DOHH2 (cell line): ENCODE measurements at regions not wholly inside any gene's neighbourhood (a gene's known extent, or its start where the extent isn't known, plus 50 kb on each side); places are given as distances from the start of the nearest gene placed in this dataset.

Experiments used
- H3F3A ChIP-seq: fragments of 200-600 bp; sonication (generic), shearing (Covaris generic); 2 replicates; pipeline ENCODE4 v1.6.0; 2016; ENCODE audit warnings: antibody characterized with exemption, mild to moderate bottlenecking; ENCODE audit not compliant: control insufficient read depth, insufficient read depth
- H3K27ac ChIP-seq: fragments of 200-600 bp; sonication (generic); 2 replicates; pipeline ENCODE4 v1.5.1; 2014; ENCODE audit warnings: low read depth, mild to moderate bottlenecking, low read length, moderate library complexity
- H3K27me3 ChIP-seq: fragments of 200-600 bp; sonication (generic); 2 replicates; pipeline ENCODE4 v1.6.1; 2014; ENCODE audit warnings: mild to moderate bottlenecking, low read length, mixed read lengths; ENCODE audit not compliant: control insufficient read depth
- H3K36me3 ChIP-seq: fragments of 200-600 bp; sonication (generic); 2 replicates; pipeline ENCODE4 v1.6.1; 2014; ENCODE audit warnings: mild to moderate bottlenecking, low read length, moderate library complexity, mixed read lengths; ENCODE audit not compliant: control insufficient read depth
- H3K4me1 ChIP-seq: fragments of 200-600 bp; sonication (generic); 2 replicates; pipeline ENCODE4 v1.6.1; 2014; ENCODE audit warnings: mild to moderate bottlenecking, low read length, mixed read lengths; ENCODE audit not compliant: control insufficient read depth
- H3K4me2 ChIP-seq: fragments of 200-600 bp; sonication (generic); 2 replicates; pipeline ENCODE4 v1.6.0; 2014; ENCODE audit warnings: mild to moderate bottlenecking, low read length, moderate library complexity
- H3K4me3 ChIP-seq: fragments of 200-600 bp; sonication (generic); 2 replicates; pipeline ENCODE4 v1.5.1; 2014; ENCODE audit warnings: mild to moderate bottlenecking, low read length, mixed read lengths
- H3K79me2 ChIP-seq: fragments of 200-600 bp; sonication (generic); 2 replicates; pipeline ENCODE4 v1.6.1; 2014; ENCODE audit warnings: mild to moderate bottlenecking, low read length, mixed read lengths; ENCODE audit not compliant: control insufficient read depth
- H3K9me2 ChIP-seq: fragments of 200-600 bp; sonication (generic); replicated peaks from 2 replicates; pipeline ENCODE4 v1.6.1; 2014; ENCODE audit warnings: mild to moderate bottlenecking, low read length, mixed read lengths; ENCODE audit not compliant: control insufficient read depth
- H3K9me3 ChIP-seq: fragments of 200-600 bp; sonication (generic); 2 replicates; pipeline ENCODE4 v1.6.1; 2014; ENCODE audit warnings: antibody characterized with exemption, low read length, mixed read lengths; ENCODE audit not compliant: control insufficient read depth, insufficient read depth
- H4K20me1 ChIP-seq: fragments of 200-600 bp; sonication (generic); 2 replicates; pipeline ENCODE4 v1.6.0; 2014; ENCODE audit warnings: low read depth, mild to moderate bottlenecking, antibody characterized with exemption, low read length, moderate library complexity; ENCODE audit not compliant: control insufficient read depth, insufficient read depth
- EZH2phosphoT487 ChIP-seq: fragments of 200-600 bp; sonication (generic); IDR thresholded peaks from 2 replicates; pipeline ENCODE4 v1.6.1; 2017; ENCODE audit warnings: borderline replicate concordance, mild to moderate bottlenecking, antibody characterized with exemption, low read length, moderate library complexity, mixed read lengths
- TF ChIP-seq, protein P1 (sequence below): fragments of 200-600 bp; sonication (generic); IDR thresholded peaks from one replicate; pipeline ENCODE4 v1.5.1; 2014; ENCODE audit warnings: antibody characterized with exemption, mild to moderate bottlenecking, low read depth, low read length; ENCODE audit not compliant: poor library complexity, severe bottlenecking

DNA sequence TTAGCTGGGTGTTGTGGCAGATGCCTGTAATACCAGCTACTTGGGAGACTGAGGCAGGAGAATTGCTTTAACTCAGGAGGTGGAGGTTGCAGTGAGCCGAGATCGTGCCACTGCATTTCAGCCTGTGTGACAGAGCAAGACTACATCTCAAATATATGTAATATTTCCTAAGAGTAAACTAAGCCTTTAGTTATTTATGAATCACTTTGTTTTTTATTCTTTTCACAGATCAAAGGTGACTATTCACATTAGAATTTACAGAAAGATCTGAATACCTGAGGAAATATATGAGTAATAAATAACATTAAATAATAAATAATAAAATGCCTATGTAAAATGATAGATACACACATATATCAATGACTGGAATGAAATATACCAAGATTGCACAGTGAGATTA is 630.8 kb upstream of the IMPG1 start:
- TF ChIP-seq, protein P1, sequence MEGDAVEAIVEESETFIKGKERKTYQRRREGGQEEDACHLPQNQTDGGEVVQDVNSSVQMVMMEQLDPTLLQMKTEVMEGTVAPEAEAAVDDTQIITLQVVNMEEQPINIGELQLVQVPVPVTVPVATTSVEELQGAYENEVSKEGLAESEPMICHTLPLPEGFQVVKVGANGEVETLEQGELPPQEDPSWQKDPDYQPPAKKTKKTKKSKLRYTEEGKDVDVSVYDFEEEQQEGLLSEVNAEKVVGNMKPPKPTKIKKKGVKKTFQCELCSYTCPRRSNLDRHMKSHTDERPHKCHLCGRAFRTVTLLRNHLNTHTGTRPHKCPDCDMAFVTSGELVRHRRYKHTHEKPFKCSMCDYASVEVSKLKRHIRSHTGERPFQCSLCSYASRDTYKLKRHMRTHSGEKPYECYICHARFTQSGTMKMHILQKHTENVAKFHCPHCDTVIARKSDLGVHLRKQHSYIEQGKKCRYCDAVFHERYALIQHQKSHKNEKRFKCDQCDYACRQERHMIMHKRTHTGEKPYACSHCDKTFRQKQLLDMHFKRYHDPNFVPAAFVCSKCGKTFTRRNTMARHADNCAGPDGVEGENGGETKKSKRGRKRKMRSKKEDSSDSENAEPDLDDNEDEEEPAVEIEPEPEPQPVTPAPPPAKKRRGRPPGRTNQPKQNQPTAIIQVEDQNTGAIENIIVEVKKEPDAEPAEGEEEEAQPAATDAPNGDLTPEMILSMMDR: no peak
- no peak for TF ChIP-seq EZH2phosphoT487
- no peaks in the 10 kb centered on the region for H3K9me2 ChIP-seq
- H3K4me1 ChIP-seq: no peaks in the 10 kb centered on the region
- H3K27ac ChIP-seq: no peak overlapping the region
- H4K20me1 ChIP-seq: no peaks in the 10 kb centered on the region
- no peaks in the 10 kb centered on the region for H3K79me2 ChIP-seq
- H3K4me2 ChIP-seq: no peak overlapping the region
- H3F3A ChIP-seq: no peaks in the 10 kb centered on the region
- no peaks in the 10 kb centered on the region for H3K27me3 ChIP-seq
- no peaks in the 10 kb centered on the region for H3K36me3 ChIP-seq
- no peaks in the 10 kb centered on the region for H3K9me3 ChIP-seq
- no peak overlapping the region for H3K4me3 ChIP-seq

DNA sequence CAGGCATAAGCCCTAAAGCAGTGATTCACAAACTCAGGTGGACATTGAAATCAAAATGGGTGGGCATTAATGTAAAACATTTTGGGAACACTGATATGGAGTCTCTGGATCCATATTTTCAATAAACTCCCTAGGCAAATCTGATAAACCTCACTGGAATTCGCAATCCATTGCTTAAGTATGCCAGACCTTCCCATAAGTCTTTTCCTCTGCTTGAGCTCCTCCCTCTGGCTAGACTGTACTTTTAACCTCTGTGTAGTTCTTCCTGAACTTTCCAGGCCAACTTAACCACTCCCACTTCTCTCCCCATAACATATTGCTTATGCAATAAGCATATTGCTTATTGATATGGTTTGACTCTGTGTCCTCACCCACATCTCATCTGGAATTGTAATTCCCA is 629.7 kb upstream of the IMPG1 start:
- no peak overlapping the region for H3K4me2 ChIP-seq
- no peaks in the 10 kb centered on the region for H3F3A ChIP-seq
- H3K79me2 ChIP-seq: no peaks in the 10 kb centered on the region
- no peak overlapping the region for H3K27ac ChIP-seq
- no peaks in the 10 kb centered on the region for H4K20me1 ChIP-seq
- no peak overlapping the region for H3K4me3 ChIP-seq
- no peaks in the 10 kb centered on the region for H3K4me1 ChIP-seq
- H3K36me3 ChIP-seq: no peaks in the 10 kb centered on the region
- H3K9me3 ChIP-seq: no peaks in the 10 kb centered on the region
- no peaks in the 10 kb centered on the region for H3K27me3 ChIP-seq
- H3K9me2 ChIP-seq: no peaks in the 10 kb centered on the region
- TF ChIP-seq, protein P1: no peak
- TF ChIP-seq EZH2phosphoT487: no peak

DNA sequence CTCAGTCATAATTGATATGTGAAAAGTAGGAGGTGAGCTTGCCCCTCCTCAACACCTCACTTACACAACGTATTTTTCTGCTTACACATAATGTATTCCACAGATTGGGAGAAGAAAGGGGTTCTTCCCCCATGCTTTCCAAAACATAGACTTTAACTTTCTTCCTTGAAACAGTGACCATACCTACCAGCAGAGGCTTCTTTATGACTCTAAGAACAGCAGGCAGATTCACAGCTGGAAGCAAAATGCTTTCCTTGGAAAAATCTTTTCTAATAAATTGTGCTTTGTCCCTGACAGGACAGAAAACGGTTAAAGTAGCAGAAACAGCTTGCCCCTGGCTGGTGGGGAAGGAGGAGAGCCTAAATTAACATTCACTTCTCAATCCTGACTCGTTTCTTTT is 629.1 kb upstream of the IMPG1 start:
- Histone ChIP-seq H3K9me2 (no peaks in the 10 kb centered on the region), H3K4me2 (no peak overlapping the region), H3K27ac (no peak overlapping the region), H3K4me3 (no peak overlapping the region), H3K36me3 (no peaks in the 10 kb centered on the region), H3K27me3 (no peaks in the 10 kb centered on the region), H3F3A (no peaks in the 10 kb centered on the region), H3K4me1 (no peaks in the 10 kb centered on the region), H4K20me1 (no peaks in the 10 kb centered on the region), H3K9me3 (no peaks in the 10 kb centered on the region), H3K79me2 (no peaks in the 10 kb centered on the region)
- TF ChIP-seq, protein P1: no peak
- no peak for TF ChIP-seq EZH2phosphoT487

DNA sequence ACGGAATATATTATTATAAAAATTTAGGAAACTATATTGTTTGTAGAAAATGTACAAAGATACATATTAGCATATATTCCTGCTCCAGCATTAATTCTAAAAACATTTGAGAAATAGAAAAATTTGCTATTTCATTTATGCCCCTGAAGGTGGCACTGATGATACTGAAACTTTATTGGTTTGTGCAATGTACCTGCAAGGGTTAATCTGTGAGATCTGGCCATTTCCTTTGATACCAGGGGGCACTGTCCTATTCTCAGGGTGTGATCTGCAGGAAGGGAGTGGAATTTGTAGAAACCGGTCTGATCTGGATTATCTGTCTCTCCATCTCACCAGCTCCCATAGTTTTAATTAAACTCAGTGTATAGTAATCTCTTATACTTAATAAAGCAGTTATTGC is 625.1 kb upstream of the IMPG1 start:
- TF ChIP-seq, protein P1: peak; percentile 30
- no peak for TF ChIP-seq EZH2phosphoT487

More for the DNA sequence above, 625.1 kb upstream of the IMPG1 start:
- Histone ChIP-seq H3K4me1 (no peaks in the 10 kb centered on the region), H4K20me1 (no peaks in the 10 kb centered on the region), H3K9me2 (no peaks in the 10 kb centered on the region), H3K27ac (no peak overlapping the region), H3K4me2 (no peak overlapping the region), H3K27me3 (no peaks in the 10 kb centered on the region), H3K9me3 (no peaks in the 10 kb centered on the region), H3K36me3 (no peaks in the 10 kb centered on the region), H3K4me3 (no peak overlapping the region), H3K79me2 (no peaks in the 10 kb centered on the region), H3F3A (no peaks in the 10 kb centered on the region)
